HG03558 (cell line): ENCODE measurements at regions not wholly inside any gene's neighbourhood (a gene's known extent, or its start where the extent isn't known, plus 50 kb on each side); places are given as distances from the start of the nearest gene placed in this dataset.

Experiments used
- ATAC-seq: cut with Tn5 transposase; IDR thresholded peaks from one replicate; pipeline ENCODE4 v1.9.1; 2021; ENCODE audit warnings: moderate number of reproducible peaks; ENCODE audit not compliant: unreplicated experiment; ENCODE audit errors: extremely low read depth

DNA sequence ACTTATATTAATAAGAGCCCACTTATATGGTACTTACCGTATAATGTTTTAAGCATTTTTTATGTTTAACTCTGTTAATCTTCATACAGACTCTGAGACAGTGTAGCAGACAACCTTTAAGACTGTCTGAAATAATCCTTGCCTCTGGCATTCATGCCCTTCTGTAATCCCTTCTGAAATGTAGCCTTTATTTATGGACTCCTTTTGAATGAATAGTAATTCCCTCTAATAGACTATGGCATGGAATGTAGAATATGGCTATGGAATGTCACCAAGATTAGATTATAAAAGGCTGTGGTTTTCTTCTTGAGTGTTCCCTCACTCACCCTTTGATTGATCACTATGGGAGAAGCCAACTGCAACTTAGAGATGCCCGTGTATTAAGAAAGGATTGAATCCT lies 439.4 kb downstream of the SH3GL2 start:
- no peak for ATAC-seq

DNA sequence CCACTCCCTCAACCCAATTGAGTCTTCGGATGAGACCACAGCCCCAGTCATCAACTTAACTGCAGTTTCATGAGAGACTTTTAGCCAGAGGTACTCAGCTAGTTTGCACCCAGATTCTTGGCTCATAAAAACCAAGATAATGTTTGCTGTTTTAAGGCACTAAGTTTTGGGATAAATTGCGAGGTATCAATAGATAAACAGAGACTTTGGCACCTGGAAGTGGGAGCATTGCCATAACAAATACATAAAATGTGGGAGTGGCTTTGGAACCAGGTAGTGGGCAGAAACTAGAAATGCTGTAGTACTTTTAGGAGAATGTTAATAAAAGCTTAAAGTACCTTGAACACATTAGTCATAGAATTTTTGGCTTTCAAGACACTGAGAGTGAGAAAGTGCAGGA lies 439.8 kb downstream of the SH3GL2 start:
- ATAC-seq, result no peak

DNA sequence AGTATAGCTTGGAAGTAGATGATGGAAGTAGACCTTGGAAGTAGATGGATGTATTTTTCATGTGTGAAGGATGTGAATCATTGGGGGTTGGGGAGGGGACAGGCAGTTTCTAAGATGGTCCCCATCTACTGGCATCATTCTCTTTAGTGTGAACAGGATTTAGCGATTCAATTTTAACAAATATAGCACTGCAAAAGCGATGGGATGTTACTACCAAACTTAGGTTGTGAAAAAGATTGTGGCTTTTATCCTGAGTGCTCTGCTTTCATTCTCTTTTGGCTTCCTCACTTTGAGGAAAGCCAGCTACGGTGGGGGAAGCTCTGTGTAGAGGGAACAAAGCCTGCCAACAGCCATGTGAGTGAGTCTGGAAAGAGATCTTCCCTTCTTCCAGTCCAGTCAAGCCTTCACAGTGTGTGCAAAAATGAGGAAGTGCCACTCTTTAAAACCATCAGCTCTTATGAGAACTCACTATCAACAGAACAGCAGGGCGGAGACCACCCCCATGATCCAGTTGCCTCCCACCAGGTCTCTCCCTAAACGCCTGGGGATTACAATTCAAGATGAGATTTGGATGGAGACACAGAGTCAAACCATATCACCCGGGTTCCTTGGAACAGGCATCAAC lies 441.4 kb downstream of the SH3GL2 start:
- ATAC-seq, result no peak

DNA sequence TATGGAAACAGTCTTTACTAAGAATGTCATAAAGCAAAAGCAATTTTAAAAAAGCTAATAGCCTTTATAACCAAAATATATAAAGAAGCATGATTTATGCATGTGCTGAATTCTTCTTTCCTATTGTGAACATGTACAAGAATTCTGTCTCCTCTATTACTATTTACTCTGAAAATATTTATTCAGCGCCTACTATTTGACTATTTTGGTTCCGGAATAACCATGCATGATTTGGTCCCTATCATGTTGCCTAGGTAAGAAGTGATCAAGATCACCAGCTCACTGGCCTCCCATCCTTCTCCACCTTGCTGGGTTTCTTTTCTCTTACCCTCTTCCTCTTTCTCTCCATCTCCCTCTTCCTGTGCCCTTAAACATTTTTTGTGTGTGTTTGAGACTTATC lies 443.8 kb downstream of the SH3GL2 start:
- no peak for ATAC-seq

DNA sequence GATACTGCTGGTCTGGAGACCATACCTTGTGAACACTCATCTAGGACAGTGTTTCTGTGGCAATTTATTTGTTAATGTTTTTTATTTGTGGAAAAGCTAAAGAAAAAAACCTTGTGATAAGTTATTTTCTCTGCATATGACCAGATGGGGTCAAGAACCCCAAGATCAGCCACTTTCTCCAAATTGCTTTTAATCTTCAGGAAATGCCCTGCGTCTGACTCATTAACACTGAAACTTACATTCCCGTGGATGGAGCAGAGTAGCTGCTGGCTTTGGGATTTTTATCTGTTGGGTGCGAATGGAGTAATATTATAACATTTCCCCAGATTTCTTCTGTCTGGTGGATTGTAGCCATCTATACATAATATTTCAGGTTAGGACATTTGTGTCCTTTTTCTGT lies 444.5 kb downstream of the SH3GL2 start:
- no peak for ATAC-seq

DNA sequence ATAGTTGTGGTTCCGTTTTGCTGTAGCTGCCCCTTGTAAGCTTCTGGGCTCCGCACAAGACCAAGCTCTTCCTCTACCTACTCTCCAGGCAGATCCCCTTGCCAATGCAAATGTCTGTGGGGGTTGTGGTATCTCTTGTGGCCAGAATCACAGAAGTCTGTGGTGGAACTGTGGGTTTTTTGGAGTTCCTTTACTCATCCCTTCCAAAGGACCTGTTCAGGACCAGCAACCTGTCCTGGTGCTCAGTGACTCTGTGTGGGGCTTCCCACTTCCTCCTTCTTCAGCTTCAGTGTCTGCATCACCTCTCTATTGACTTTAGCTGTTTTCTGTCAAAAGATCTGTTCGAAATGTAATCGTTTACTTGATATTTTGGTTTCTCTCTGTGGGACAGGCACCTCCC lies 441.3 kb upstream of the ADAMTSL1 start:
- no peak for ATAC-seq

DNA sequence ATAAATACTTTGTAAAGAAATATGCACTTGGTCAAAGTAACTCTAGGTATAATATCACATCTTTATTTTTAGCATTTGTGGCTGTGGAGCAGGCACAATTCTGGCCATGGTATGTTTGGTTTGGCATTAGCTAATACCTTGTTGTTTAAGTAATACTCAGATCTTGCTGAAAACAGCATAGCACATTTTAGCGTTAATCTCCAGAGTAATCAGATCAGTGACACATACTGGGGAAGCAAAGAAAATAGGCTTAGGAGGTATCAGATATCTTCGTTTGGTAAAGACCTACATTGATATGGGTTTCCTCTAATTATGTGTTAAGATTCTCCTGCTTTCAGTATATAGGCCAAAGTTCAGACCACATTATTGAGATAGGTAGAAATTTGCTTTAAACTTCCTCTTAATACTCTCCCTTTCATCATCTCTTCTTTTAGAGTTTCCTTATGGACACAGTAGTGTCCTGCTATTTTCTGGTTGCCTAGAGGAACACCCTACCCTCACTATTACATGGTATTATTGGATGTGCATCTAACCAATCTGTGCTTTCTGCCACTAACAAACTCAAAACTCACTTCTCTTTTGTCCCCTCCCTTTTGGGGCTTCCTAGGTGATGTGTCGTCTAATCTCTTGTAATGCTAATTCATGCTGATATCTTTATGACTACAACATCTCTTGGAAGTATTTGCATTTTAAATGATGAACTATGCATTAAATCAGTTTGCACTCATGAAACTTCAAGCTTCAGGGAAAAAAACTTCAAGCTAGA lies 437.3 kb upstream of the ADAMTSL1 start:
- ATAC-seq, result no peak

DNA sequence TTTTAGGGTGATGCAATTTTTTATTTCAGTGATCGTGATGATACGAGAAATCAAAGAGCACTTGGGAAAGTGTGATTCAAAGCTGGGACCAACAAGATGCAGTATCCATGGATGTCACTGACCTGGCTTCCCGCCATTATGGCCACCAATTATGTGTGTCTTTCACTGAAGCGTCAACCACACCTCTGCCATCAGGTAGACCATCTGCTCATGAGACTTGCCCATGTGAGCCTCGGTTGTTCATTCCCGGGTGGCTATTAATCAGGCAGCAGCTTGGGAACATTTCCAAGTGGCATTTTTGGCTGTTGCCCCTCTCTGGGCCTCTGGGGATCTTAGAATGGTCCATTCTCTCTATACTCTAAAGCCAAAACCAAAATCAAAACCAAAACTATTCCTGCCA lies 436.0 kb upstream of the ADAMTSL1 start:
- no peak for ATAC-seq

DNA sequence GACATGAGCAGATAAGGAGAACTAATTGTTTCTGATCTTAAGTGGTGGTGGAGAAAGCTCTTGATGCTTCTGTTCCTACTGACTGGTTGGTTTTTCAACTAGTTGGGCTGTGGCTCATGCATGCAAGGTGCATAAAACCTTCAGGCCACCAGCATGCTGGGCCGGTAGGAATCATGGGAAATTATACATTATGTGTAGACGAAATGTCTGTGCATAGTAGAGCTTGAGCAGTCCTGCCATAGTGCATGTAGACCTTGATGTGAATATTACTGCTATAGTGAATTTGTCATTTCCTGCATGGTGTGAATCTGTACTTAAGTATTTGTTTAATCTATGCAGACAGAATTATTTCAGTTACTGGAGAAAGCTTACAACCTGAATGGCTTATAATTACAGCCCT lies 433.6 kb upstream of the ADAMTSL1 start:
- no peak for ATAC-seq

DNA sequence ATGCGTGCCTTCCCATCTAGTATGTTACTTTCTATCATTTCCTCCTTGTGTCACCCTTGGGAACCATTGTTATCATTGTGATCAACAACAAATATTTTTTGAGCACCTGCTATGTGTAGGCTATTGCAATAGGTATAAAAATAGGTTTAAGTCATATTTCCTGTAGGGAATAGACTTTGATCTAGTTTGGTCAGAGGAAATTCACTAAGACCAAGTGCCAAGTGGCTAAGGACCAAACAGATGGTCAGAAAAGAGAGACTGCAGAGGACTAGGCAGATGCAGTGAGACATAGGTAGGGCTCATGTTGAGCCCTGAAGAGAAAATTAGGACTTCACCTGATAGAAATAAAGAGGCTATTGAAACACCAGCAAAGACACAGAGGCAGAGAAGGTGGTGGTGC lies 430.0 kb upstream of the ADAMTSL1 start:
- no peak for ATAC-seq

DNA sequence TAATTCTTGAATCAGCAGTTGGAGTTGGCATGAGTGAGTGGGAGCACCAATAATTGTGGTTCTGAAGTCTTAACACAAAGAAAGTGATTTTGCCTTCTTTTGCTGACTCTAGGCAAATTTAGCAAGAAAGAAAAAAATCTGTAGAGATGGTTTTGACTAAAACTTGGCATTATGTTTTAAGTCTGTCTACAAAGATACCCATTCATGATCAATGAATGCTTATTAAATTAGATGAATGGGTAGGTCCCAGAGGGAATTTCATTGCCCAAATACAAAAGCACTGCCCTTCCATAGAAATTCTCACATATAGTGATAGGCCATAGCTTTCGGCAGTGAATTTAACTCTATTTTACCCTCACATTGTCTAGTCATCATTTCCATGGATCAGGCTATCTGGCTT lies 428.6 kb upstream of the ADAMTSL1 start:
- no peak for ATAC-seq

DNA sequence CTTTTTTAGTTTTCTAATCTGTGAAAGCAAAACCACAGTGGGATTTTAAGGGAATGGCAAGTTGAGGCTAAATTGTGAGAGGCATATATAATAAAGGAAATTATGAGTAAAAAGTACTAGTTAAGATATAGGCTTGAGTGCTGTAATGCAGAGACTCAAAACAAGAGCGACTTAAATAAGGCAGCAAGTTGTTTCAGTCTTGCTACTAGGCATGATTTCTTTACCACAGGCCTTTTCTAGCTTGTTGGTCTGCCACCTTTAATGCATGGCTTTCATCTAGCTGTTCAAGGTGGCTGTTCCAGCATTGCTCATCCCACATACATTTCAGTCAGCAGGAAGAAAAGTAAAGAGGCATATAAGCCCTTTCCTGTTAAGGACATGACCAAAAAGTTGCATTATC lies 427.9 kb upstream of the ADAMTSL1 start:
- ATAC-seq, result no peak

DNA sequence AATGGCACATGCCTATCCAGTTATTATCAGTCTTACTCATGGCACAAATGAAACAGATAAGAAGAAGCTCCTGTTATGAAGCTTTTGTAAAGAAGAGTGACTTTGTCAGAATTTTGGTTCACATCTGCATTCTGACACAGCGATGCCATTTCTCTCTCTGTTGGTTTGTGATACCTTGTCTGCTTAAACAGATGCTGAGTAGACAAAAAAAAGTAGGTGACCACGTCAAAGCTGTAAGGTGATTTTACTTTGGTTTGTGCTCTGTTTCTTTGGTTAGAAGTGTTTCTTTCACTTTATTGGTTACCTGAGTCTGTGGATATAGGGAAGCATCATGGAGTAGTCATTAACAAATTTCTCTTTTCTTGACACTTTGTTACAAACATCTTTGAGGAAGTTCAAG lies 422.3 kb upstream of the ADAMTSL1 start:
- no peak for ATAC-seq

DNA sequence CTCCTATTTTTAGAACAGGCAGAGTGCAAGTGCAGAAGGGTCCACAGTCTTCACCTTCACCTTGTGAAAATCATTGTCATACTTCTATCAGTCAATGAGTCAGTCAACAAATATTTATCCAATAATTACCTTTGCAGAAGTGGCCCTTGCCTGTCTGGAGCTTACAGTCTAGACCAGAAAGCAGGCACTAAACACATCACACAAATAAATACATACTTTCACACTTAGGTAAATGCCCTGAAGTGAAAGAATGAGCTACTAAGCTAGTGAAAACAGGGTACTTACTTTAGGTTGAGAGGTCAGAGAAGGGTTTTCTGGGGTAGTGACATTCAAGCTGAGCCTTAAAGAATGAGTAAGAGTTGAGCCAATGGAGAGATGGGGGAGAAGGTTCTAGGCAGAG lies 421.9 kb upstream of the ADAMTSL1 start:
- ATAC-seq, result no peak

DNA sequence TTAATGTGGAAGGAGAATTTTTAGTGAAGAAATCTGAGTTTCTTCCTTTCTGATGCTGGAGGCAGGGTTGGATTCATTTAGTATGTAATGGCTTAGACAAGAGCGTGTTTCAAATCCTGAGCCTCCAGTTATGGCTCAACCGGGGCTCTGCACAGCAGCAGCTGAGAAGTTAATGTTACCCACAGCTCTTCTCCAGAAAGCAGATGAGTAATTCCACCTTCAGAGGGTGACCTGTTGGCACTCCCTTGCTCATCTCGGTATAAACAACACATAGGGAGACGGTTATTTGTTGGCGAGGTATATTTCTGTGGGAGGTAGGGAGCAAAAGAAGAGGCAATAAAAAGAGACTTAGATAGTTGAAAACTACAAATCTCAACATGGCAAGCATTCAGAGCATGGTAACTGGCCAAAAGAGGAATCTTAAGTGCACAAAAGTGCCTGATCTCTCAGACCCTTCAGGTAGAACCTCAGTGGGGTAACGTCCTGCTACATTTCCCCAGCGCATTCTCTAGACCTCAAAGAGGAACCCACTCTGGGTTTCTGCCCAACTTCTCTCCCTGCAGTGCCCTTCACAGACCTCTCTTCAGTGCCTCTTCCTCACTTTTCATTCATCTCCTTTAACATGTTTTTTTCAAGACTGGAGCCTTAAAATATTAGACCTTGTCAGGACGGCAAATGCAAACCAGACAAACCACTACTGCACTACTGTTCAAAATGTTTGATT lies 417.5 kb upstream of the ADAMTSL1 start:
- ATAC-seq, result no peak

DNA sequence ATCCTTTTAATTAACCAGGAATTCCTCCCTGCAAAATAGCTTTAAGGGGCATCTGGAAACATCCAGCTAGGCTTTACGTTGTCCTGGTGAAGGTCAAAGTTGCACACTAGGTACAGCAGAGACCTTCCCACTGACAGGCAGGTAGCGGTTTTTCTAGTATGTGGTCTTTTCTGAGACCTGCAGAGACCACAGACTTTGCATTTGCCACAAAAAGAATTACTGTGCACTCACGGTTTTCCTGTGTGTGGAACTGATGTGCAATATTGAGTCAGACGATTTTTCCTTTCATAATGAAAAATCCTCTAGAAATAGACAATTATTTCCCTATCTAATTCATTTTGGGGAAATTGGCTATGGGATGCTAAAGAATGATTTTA lies 417.0 kb upstream of the ADAMTSL1 start:
- peak; percentile 90 for ATAC-seq

DNA sequence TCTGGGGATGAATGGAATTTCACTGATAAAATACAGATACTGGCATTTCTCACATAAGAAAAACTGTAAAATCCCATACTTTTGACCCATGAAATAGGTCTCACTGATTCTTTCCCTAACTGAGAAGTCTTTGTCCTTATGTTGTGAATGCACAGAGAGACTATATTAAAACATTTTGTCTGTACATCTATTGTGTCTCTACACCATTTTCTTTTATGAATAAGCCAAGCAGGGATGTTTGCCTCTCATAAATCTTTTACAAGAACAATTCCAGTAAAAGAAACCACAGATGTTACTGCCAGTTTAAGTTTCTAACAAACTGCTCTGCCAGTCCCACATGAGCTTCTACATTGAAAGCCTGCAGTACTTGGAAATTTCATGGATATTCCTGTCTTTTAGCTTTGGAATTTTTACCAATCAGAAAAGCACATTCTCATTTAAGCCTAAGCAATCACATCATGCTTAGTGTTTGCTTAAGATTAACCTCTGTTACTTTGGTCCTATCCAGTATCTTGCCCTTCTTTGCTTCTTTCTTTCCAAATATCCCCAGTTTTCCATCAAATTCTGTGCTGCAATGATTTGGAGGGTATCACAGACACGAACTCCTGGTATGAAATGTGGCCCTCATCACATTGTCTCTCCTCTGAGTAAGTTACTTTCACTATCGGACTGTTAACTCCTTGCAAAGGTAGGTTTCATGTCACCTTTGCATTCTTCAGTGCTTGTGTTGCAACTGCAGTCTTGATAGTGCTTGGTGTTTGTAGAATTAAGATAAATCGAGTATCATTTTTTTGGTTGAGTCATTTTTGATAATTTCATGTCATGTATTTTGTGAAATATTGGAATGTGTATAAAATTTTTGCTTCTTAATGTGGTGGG lies 415.1 kb upstream of the ADAMTSL1 start:
- ATAC-seq, result no peak

DNA sequence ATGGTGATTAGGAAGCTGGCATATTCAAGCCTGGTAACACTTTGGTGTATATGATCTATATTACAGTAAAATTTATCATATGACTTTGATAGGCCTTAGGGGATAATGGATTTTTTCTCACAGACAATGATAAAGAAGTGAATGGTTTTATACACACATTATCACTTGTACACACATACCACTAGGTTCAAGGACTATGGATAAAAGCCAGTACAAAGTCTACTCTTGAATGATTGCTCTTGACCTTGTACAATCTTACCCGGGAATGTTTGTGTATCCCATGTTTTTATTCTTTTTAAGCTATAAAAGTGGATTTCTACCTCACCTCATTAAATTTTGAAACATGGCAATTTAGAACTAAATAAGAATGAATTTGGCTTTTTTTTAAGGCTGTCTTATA lies 414.5 kb upstream of the ADAMTSL1 start:
- no peak for ATAC-seq

DNA sequence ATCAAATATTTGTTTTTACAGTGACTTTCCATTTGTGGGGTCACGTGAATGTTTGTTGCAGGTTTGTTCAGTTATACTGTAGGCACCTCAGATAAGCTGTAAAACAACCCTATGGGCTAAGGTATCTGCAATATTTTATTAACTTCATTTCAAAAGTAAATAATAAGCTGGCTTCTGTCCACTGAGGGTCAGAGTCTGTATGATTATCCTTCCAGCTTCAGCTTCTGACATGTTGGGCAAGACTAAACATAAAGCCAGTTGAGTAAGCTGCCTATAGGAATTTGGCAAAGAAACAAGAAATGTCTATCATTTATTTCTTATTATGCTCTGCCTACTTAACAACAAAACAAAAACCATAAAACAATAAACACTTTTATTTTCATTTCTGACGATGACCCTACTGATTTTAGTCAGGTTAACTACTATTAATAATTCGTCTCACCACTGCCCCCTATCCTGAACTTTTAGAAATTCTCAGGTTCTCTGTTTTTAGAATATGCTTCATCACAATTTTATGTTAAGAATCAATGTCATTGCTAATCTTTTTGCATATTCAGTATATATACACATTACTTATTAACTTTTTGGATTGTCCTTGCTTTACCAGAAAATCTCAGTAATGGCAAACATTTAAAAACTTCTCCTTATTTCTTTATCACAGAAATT lies 413.6 kb upstream of the ADAMTSL1 start:
- no peak for ATAC-seq

DNA sequence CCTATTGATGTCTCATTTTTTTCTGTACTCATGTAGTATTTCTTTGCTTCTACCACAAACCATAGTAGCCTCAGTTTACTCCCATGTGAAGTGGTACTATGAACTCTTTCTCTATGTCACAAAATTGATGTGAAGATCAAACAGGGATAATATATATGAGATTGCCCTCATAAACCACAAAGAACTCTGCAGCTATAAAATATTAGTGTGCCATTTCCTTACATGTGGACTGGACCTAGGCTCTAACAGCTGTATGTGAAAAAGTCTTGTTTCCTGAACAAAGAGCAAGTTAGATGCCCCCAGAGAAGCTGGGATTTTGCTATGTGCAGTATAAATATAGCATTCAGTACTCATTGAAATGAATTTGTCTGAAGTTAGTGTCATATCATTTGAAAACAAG lies 412.6 kb upstream of the ADAMTSL1 start:
- no peak for ATAC-seq
